GM12874 (cell line): ENCODE measurements at regions not wholly inside any gene's neighbourhood (a gene's known extent, or its start where the extent isn't known, plus 50 kb on each side); places are given as distances from the start of the nearest gene placed in this dataset.

Experiments used
- TF ChIP-seq, protein P1 (sequence below): IDR thresholded peaks from 2 replicates; pipeline ENCODE4 v1.5.1; 2011; ENCODE audit warnings: low read depth, mild to moderate bottlenecking, control low read depth, low read length, moderate library complexity; ENCODE audit not compliant: insufficient read depth

DNA sequence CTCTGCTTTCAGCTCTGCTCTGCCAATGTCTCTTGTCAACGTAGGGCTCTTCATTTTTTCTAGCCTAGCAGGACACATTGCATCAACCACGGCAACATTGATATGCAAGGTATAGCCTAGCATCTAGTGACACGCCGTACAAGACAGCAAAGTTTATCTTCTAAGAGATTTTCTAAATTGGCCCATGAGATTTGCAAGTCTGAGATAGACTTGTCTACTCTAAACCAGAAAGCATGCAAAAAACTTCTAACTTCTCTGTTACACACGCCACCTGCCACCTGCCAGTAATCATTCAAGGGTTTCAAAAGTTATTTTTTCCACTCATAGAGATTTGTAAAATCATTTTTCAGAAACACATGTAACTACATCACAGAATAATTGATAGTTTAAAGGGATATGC, 1265.7 kb downstream of the C4orf33 start:
- TF ChIP-seq, protein P1, sequence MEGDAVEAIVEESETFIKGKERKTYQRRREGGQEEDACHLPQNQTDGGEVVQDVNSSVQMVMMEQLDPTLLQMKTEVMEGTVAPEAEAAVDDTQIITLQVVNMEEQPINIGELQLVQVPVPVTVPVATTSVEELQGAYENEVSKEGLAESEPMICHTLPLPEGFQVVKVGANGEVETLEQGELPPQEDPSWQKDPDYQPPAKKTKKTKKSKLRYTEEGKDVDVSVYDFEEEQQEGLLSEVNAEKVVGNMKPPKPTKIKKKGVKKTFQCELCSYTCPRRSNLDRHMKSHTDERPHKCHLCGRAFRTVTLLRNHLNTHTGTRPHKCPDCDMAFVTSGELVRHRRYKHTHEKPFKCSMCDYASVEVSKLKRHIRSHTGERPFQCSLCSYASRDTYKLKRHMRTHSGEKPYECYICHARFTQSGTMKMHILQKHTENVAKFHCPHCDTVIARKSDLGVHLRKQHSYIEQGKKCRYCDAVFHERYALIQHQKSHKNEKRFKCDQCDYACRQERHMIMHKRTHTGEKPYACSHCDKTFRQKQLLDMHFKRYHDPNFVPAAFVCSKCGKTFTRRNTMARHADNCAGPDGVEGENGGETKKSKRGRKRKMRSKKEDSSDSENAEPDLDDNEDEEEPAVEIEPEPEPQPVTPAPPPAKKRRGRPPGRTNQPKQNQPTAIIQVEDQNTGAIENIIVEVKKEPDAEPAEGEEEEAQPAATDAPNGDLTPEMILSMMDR: no peak

GRCh38 chr4:130368668-130369067, 1272.7 kb downstream of the C4orf33 start:
- TF ChIP-seq, protein P1: no peak

DNA sequence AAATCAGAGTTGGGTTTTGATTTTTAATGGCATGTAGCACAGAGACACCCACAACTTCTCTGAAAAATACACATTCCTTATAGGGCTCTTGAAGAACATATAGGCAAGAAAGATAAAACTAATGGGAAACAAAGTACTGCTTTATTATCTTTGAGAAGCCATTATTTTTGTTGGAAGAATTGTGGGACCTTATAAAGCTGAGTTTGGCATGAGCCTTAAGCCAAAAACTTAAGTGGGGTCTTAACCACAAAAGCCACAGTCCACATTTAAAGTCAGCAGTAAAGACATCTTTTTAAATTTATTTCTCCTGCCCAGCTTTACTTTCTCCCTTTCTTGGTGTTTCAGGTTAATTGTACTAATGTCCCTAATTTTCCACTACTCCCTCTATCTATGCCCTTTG, 1297.3 kb downstream of the C4orf33 start:
- TF ChIP-seq, protein P1: no peak

- TF ChIP-seq, protein P1: no peak
Observed at GRCh38 chr4:130393642-130394041, 1297.7 kb downstream of the C4orf33 start.

- TF ChIP-seq, protein P1: no peak
Observed at GRCh38 chr4:130395871-130396270, 1299.9 kb downstream of the C4orf33 start.

GRCh38 chr4:130403221-130403620, 1307.3 kb downstream of the C4orf33 start:
- TF ChIP-seq, protein P1: no peak

- TF ChIP-seq, protein P1: no peak
Observed at GRCh38 chr4:130416228-130416627, 1320.3 kb downstream of the C4orf33 start.
